ENCODE measurements at regions not wholly inside any gene's neighbourhood (a gene's known extent, or its start where the extent isn't known, plus 50 kb on each side); places are given as distances from the start of the nearest gene placed in this dataset.
A peak's percentile ranks its signal among the peaks of the same experiment; 100 is the strongest.

DNA sequence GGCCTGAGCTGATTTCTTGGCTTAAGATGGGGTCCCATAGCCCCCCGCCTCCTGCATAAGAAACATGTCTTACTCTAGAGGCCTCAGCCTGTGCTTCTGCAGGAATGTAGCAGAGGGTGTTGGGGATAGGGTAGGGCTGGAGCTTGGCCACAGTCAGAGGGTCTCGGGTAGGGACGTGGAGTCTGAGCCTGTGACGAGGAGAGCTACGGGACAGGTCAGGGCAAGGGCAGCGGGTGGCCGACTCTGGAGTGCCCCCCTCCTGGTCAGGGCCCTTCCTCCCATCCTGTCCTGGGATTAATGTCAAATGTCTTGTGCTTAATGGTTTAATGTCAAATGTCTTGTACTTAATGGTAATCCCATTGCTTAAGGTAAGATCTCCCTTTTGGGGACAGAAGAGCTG is 130.4 kb downstream of the GLI2 start:
- DNase-seq (ENCODE audit: low read depth): no peak

DNA sequence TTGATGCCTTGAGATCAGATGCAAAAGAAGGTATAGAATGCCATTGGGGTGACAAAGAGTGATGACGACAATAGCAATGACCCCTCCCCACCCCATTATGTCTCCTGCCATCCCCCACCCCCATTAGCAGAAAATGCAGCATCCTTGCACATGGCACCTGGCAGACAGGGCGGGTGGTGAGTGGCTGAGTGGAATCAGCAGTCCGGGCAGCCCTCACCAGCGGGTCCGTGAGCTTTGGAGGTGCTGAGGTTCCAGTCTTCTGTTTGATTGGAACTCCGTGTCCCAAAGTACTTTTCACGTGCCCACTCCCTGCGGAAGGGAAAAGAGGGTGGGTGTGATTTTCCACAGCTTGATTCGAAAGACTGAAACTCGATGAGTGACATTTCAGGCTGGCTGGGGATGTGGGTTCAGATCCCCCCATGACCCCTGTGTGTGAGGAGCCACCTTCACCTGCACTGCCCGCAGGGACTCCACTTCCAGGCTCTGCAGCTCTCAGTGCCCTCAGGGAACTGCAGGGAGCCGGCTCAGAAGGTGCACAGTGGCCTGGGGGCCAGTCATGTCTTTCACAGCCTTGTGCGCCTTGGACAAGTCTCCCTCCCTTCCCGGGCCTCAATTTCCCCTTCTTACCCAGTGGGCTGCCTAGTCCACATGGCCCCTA is 130.9 kb downstream of the GLI2 start:
- DNase-seq (ENCODE audit: low read depth): no peak

DNA sequence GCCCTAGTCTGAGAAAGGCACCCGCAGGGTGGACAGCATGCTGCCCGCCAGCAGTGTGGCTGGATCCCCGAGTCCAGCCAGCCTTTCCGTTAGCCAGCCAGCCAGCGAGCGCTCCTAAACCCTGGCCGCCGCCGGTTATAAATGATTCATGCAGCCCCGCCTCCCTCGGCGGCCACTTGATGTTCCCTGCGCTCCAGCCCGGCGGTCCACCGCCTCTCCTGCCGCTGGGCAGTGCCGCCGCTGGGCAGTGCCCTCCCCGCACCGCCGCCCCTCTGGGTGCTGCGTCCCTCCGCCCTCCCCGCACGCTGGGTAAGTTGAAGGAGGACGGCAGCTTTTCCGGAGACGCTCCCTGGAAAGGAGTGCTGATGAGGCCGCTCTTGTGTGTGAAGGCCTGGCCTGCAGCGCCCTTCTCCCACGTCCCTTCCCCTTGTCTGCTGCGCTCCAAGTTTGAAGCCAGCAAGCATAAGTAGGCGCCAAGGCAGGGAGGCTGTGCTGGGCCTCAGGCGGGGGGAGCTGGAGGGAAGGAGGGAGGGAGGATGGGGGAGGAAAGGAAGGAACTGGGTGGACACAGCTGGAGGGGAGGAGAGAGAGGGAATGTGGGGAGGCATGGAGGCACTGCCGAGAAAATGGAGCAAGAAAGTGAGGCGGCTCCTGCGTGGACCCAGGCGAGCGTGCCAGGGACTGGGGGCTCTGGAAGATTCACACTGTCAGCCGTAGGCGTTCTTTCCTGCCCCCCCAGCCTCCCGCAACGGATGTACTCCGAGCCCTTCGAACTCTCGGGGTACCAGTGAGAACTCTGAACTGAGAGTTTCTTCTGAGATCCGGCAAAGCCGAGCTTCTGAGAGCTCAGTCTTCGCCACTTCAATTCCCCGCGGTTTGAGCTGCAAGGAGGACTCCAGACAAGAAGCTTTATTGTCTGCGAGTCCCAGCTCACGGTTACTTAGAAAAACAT is 131.9 kb downstream of the GLI2 start:
- DNase-seq (ENCODE audit: low read depth): peak; percentile 80

DNA sequence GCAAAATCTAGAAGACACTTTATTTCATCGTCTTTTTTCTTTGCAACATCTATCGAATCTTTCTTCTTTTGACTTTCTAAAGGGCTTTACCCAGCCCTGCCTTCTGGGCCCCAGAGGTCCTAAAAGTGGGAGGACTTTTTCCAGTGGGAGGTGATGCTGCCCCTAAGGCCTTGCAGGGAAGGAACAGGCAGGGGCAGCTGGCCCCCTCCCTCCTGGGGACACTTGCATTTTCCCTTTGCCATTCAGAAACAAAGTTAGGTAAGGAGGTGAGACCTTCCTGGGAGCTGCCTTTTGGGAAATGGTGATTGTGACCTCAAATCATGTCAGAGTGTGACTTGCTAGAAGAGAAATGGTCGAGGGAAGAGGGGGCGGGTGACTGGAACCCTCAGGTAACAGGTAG is 132.7 kb downstream of the GLI2 start:
- no peak for DNase-seq (ENCODE audit: low read depth)

DNA sequence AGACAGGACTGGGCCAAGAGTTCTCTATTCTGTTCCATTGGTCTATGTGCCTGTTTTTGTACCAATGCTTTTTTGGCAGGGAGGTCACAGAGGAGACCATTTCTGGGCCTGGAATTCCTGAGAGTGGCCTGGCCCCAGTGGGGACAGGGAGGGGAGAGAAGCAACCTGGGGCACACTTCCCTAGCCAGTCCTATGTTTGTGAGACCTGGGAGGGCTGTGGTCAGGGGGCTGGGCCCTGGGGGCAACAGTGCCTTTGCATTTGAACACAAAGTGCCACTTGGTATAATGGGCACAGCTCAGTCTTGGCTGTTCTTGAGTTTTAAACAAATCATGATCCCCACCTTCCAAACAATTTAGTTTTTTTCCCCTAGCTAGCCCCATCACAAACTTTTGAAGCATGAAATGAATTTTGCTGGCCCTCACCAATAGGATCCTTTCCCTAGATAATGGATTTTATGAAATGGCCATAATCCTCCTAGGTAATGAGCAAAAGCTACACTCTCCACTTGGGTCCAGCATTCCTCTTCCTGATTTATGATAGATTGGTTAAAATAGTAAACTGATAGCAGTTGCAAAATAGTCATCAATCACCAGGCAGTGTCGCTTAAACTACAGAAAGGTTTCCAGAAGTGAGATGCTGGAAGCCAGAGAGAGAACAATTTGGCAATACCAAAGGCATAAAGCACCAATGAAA is 133.5 kb downstream of the GLI2 start:
- DNase-seq (ENCODE audit: low read depth): no peak

DNA sequence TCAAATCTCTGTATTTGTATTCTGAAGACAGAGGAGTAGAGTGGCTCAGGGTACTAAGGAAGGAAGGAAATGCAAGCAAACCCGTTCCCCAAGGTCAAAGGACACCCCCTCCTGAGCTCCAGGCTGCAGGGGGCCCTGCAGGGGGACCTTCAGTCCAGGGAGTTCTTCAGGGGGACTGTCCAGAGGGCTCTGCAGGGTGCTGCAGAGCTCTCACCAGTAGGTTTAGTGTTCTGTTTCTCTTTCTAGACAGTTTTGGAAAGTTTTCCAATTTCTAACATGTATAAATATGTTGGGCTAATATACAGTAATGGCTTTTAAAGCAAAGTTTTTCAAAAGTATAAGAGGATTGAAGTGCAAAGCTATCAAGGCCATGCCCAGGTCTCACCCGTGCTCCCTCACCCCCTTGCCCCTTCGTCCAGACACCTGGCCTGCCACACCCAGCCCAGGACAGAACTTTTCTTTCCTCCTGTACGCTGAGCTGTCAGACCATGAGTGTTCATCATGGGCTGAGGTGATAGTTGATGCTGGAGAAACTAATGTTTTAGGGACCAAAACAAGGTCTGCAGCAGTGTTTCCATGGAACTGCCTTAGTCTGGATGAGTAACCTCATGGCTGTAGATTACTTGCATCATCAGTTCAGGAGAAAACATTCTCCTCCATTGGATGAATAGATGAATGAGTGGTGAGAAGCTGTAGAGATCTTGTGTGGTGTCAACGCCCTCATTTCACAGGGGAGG is 134.2 kb downstream of the GLI2 start:
- peak; percentile 33 for DNase-seq (ENCODE audit: low read depth)

DNA sequence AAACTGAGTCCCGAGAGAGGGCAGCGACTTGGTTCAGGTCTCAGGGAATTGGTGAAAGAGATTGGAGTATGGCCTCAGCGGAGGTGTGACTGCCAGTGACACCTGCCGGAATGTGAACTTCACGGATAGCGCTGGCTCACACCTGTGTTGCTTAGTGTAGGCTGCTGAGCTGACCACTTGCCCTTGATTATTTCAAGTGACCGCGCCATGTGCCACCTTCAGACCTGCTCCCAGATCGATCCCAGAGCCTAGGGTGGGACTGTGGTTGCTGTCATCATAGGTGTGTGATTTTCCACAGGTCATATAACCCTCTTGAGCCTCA is 134.8 kb downstream of the GLI2 start:
- no peak for DNase-seq (ENCODE audit: low read depth)

DNA sequence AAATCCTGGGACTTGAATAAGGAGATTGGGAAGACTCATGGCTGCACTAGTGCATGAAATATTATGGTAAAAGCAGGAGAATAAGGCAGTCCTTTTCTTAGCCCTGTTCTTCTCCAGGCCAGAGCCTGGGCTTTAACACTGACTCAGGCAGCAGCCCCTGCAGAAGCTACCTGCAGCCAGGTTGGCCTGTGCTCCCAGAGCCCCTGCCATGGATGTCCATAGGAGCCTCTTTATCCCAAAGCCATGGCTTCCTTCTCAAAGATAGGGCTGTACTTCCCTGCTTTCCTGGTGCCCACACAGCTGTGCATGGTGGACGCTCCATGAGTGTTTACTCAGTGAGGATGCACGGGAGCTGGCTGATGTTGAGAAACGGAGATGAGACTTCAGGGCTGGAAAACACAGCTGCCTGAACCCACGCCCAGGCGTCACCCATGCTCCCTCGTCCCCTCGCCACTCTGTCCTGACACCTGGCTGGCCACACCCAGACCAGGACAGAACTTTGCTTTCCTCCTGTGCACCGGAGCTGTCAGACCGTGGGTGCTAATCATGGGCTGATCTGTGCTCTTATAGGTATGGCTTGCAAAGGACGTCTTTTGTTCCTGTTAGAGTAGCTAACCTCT is 135.5 kb downstream of the GLI2 start:
- no peak for DNase-seq (ENCODE audit: low read depth)

DNA sequence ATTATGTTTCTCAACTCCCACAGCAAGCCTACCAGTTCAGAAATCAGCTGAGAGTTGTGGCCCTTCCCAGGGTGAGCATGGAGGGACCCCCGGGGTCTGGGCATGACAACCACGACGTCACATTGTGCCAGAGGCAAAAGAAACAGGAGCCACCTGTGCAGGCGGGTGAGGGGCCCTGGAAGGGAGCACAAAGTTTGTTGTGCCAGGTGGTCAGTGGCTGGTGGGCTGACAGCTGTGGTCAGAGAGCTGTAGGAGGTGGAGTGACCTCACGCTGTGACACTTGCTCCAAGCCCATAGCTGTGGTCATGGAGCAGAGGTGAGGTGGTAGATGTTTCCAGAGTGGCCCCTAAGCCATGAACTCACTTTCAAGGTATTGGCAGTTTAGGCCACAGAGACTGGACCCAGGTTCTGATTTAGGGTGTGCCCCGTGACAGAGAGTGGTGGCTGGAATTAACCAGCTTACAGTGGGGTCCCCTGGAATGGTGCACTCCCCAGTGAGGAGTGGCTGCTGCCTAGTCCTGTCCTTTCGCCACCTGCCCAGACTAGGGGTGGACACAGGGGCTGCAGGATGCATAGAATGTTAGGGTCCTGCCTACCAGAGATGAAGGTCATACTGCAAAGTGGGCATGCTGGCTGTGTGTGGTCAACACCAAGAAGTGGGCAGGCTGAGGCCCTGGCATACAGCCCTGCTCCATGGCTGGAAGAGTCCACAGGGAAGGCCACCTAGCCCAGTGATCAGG is 136.4 kb downstream of the GLI2 start:
- no peak for DNase-seq (ENCODE audit: low read depth)

DNA sequence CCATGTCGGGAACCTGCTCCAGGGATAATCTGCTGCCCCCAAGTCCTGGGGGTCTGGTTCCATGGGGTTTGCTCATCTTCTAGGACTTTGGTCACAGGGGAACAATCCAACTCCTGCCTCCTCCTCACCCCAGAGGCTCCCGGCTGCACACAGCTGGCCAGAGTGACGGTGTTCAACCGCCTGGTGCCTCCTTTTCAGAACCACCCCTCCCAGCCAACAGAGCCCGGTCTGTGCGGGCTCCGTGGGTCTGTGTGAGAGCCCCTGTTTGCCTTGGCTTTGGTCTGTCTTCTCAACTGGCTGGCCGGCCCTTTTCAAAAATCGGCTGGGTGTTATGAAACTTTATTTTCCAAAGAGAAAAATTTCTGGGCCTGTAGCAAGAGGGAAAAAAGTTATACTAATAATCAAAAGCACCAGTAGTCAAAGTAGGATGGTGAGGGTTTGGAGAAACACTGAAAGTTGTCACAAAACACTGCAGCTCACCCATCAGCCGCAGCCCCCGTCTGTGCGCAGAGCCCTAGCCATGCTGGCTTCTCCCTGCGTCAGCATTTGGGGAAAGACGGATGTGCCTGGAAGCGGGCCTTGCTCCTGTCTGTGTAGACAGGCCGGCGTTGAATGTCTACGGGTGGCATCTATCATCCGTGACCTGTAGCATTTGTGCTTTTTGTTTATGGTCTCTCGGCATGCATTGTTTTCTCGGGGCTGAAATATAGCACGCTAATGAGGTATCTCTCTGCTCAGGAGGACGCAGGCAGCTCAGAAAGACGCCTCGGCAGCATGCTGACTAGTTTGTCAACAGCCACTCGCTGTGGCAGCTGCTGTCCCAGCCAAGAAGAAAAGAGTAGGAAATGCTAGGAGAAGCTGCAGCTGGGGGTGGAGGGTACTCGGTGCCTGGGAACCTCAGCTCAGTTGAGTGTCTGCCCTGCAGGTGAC is 138.6 kb downstream of the GLI2 start:
- DNase-seq (ENCODE audit: low read depth): no peak

DNA sequence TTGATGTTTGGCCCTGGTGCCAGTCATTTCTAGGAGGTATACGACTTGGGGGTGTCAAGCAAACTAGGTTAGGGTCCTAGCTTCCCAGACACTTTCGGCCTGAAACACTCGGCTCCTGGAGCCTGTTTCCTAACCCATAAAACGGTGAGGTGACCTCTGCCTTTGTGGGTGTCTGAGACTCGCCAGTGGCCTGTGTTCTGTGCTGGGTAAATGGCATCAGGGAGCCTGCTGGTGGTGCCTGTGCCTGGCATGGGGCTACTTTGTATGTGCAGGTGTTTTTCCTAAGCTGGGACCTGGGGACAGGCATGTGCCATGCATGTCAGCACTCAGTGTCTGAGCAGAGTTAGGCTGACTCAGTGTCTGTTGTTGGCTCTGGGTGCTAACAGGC is 139.2 kb downstream of the GLI2 start:
- DNase-seq (ENCODE audit: low read depth): no peak

DNA sequence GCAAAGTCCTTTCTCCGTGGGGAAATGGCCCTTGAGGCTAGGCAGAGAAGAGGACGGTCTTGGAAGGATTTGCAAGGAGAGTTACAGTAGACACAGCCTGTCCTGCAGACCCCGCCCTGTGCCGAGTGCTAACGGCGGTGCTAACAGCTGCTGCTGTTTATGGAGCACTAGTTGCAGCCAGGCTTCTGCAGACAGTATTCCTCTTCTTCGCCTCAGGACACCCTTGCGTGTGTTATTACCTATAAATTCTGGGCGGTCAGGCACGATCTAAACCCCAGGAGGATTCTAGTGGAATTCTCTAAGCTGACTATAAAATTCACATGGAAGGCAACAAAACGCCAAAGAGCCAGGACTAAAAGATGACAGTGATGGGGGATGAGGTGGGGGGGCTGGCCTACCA is 139.8 kb downstream of the GLI2 start:
- no peak for DNase-seq (ENCODE audit: low read depth)

DNA sequence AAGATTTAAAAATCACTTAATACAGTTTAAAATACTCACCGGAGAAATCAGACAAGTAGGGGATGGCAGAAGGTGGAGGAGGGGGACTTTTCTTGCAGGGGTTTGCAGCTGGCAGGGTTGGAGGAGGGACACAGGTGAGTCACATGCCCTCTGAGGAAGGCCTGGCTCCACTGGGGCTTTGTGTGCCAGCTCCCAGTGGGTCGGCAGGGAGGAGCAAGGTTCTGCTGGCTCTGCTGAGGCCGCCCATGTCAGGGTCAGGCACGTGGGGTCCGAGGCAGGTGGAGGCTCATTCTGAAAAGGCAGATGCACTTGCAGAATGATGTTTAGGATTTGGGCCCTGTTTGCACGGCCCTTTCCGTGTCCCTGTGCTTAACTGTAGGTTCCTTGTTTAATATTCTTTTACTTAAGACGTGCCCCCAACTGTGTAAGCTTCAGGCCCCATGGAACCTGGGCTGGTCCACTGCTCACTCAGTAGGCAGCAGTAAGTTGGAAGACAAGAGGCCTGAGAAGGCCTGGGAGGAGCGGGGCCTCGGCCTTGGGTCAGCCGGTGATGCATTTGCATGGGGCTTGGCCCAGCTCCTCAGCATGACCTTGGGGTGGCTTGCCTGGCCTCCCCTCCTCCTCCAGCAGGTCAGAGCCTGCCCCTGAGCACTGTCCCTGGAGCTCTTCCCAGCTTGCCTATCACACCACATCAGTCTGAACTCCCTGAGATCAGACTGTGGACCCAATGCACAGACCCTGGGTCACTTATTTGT is 141.0 kb downstream of the GLI2 start:
- no peak for DNase-seq (ENCODE audit: low read depth)

DNA sequence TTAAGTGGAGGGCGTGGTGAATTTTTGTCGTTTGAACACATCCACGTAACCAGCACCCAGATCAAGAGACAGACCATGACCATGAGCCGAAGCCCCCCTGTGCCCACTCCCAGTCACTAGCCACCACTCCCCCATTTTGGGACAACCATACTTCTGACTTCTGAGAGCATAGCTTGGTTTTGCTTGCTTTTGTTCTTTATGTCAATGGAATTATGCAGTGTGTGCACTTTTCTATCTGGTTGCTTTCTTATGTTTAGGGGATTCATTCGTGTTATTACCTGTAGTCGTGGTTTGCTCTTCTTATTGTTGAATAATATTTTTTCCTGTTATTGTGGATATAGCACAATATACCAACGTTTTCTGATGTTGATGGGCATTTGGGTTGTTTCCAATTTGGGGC is 141.7 kb downstream of the GLI2 start:
- no peak for DNase-seq (ENCODE audit: low read depth)

DNA sequence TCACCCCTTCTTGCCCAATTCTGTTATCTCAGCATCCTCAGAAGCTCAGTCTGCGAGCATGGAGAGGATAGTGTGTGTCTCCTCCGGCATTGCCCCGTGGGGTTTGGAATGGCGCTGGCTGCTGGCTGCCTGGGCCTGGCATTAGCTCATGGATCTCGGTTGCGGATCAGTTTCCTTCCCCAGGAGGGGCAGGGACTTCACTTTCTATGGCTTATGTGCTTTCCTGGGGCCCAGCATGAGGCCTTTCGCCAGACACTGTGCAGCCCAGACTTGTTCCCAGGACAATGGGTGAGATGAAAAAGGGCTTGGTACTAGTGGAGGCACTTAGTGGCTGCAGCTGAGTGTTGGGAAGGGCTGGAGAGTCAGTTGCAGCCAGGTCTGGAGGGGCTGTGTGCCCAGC is 143.3 kb downstream of the GLI2 start:
- DNase-seq (ENCODE audit: low read depth): peak; percentile 35

DNA sequence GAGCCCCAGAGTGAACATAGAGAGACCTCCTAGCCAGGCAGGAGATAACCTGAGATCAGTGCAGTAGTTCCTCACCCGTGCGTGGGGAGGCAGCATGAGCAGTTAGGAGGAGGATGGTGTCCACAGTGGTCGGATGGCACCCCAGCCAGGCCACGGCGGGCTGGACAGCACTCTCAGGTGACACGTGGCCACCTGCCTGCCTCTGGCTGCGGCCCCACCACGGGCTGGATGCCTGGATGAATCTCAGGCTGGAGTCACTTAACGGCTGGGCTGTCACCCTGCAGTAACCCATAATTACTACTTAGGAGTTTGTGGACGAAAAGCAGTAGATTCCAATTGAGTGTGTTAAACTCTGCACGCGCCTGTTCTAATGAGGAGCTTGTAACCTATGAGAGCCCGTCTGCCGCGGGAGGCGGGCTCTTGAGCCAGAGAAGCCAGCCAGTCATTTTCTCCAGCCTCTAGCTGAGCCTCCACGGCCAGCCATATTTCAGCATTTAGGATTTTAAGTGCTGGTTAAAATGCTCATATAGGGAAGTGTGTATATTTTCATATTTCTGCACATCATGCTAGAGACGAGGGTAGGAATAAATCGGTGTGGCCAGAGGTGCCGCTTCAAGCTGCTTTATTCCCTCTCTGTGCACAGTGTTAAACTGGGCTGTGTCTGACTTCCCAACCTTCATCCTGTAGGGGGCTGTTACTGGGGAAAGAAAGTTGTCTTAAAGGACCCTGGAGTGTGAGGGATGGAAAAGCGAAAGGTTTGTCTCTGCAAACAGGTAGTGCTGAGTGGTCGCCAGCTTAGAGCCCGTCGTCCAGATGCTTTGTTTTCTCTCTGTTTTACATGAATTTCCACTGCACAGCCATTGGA is 144.0 kb downstream of the GLI2 start:
- no peak for DNase-seq (ENCODE audit: low read depth)

DNA sequence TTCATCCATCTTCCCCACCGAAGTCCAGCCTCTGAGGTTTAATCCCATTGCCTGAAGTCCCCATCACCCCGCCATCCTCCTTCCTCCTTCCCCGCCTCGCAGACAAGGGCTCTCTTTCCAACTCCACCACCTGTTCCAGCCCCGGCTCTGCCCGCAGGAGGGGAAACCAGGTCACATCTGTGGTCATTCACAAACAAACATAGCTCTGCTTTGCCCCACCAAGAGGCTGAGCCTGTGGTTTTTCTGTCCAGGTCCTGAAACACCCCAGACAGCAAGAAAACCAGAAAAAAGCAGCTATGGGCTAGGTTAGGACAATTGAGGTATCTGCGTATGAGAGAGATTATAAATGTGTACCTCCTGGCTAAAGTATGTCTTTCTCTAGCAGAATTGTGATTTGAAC is 144.7 kb downstream of the GLI2 start:
- peak; percentile 61 for DNase-seq (ENCODE audit: low read depth)

Measured in amniotic epithelial cell (primary cell).